Muscle of back (tissue), 3 donors: ENCODE measurements at regions not wholly inside any gene's neighbourhood (a gene's known extent, or its start where the extent isn't known, plus 50 kb on each side); places are given as distances from the start of the nearest gene placed in this dataset.
A peak's percentile ranks its signal among the peaks of the same experiment; 100 is the strongest.

Source experiments
- DNase-seq, 3 donors: peaks; one replicate each; pipeline versions ENCODE4 v3.0.0 to v3.0.0-alpha.2; 2013

- no peak for DNase-seq
Observed at GRCh38 chr6:95780037-95780436, 202.7 kb downstream of the MANEA start.

GRCh38 chr6:95784019-95784418, 206.7 kb downstream of the MANEA start:
- no peak for DNase-seq

GRCh38 chr6:95784869-95785268, 207.5 kb downstream of the MANEA start:
- DNase-seq, result no peak

- DNase-seq, result no peak
Observed at GRCh38 chr6:95785785-95786184, 208.4 kb downstream of the MANEA start.

- DNase-seq, result no peak
Observed at GRCh38 chr6:95786802-95787201, 209.5 kb downstream of the MANEA start.

GRCh38 chr6:95790787-95791186, 213.5 kb downstream of the MANEA start:
- DNase-seq, result no peak

- no peak for DNase-seq
Observed at GRCh38 chr6:95794749-95795148, 217.4 kb downstream of the MANEA start.

GRCh38 chr6:95795927-95796326, 218.6 kb downstream of the MANEA start:
- no peak for DNase-seq

- no peak for DNase-seq
Observed at GRCh38 chr6:95797054-95797453, 218.7 kb upstream of the FUT9 start.

GRCh38 chr6:95802978-95803377, 212.8 kb upstream of the FUT9 start:
- DNase-seq, result no peak

- no peak for DNase-seq
Observed at GRCh38 chr6:95803889-95804288, 211.9 kb upstream of the FUT9 start.

- no peak for DNase-seq
Observed at GRCh38 chr6:95804847-95805541, 210.8 kb upstream of the FUT9 start.

GRCh38 chr6:95805699-95806098, 210.1 kb upstream of the FUT9 start:
- no peak for DNase-seq

- DNase-seq, result no peak
Observed at GRCh38 chr6:95815389-95816056, 200.3 kb upstream of the FUT9 start.

GRCh38 chr6:95819461-95819860, 196.3 kb upstream of the FUT9 start:
- no peak for DNase-seq

GRCh38 chr6:95819939-95820338, 195.8 kb upstream of the FUT9 start:
- DNase-seq, result no peak

GRCh38 chr6:95830859-95831557, 184.8 kb upstream of the FUT9 start:
- no peak for DNase-seq

- DNase-seq, result no peak
Observed at GRCh38 chr6:95837890-95838289, 177.9 kb upstream of the FUT9 start.

GRCh38 chr6:95841560-95841959, 174.2 kb upstream of the FUT9 start:
- no peak for DNase-seq

GRCh38 chr6:95846652-95847051, 169.1 kb upstream of the FUT9 start:
- peak; percentile 5 to 7 (median 5) for DNase-seq

GRCh38 chr6:95847061-95847460, 168.7 kb upstream of the FUT9 start:
- DNase-seq, result peak in 1 of 3 donors; percentile 3

- DNase-seq, result peak in 1 of 3 donors; percentile 5
Observed at GRCh38 chr6:95848717-95849116, 167.1 kb upstream of the FUT9 start.

GRCh38 chr6:95856876-95857364, 158.9 kb upstream of the FUT9 start:
- DNase-seq, result no peak
